Neural progenitor cell (in vitro differentiated cells): ENCODE measurements at regions not wholly inside any gene's neighbourhood (a gene's known extent, or its start where the extent isn't known, plus 50 kb on each side); places are given as distances from the start of the nearest gene placed in this dataset.
"Not testable (repeated sequence)": the region's sequence is repeated elsewhere in the genome, so short reads cannot be mapped to it uniquely, and the experiment has no call there.

Experiments
- EZH2 ChIP-seq: fragments of 200-600 bp; sonication (generic); IDR thresholded peaks from 2 replicates; pipeline ENCODE4 v1.6.1; 2017; ENCODE audit warnings: antibody characterized with exemption, mild to moderate bottlenecking, moderate library complexity
- EZH2phosphoT487 ChIP-seq: fragments of 200-600 bp; sonication (generic); IDR thresholded peaks from 2 replicates; pipeline ENCODE4 v1.6.1; 2017; ENCODE audit warnings: antibody characterized with exemption
- TF ChIP-seq, protein P1 (sequence below): fragments of 200-600 bp; sonication (generic); IDR thresholded peaks from 2 replicates; pipeline ENCODE4 v1.5.1; 2017; ENCODE audit warnings: antibody characterized with exemption, mild to moderate bottlenecking

DNA sequence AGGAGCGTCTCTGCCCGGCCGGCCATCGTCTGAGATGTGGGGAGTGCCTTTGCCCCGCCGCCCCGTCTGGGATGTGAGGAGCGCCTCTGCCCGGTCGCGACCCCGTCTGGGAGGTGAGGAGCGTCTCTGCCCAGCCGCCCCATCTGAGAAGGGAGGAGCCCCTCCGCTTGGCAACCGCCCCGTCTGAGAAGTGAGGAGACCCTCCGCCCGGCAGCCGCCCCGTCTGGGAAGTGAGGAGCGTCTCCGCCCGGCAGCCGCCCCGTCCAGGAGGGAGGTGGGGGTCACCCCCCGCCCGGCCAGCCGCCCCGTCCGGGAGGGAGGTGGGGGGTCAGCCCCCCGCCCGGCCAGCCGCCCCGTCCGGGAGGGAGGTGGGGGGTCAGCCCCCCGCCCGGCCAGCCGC, 432.7 kb downstream of the LIG4 start:
- TF ChIP-seq, protein P1, sequence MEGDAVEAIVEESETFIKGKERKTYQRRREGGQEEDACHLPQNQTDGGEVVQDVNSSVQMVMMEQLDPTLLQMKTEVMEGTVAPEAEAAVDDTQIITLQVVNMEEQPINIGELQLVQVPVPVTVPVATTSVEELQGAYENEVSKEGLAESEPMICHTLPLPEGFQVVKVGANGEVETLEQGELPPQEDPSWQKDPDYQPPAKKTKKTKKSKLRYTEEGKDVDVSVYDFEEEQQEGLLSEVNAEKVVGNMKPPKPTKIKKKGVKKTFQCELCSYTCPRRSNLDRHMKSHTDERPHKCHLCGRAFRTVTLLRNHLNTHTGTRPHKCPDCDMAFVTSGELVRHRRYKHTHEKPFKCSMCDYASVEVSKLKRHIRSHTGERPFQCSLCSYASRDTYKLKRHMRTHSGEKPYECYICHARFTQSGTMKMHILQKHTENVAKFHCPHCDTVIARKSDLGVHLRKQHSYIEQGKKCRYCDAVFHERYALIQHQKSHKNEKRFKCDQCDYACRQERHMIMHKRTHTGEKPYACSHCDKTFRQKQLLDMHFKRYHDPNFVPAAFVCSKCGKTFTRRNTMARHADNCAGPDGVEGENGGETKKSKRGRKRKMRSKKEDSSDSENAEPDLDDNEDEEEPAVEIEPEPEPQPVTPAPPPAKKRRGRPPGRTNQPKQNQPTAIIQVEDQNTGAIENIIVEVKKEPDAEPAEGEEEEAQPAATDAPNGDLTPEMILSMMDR: not testable (repeated sequence)
- TF ChIP-seq EZH2phosphoT487, EZH2: not testable (repeated sequence)
